HG03095 (cell line): ENCODE measurements at regions not wholly inside any gene's neighbourhood (a gene's known extent, or its start where the extent isn't known, plus 50 kb on each side); places are given as distances from the start of the nearest gene placed in this dataset.

Experiments used
- ATAC-seq: cut with Tn5 transposase; IDR thresholded peaks from one replicate; pipeline ENCODE4 v1.9.1; 2021; ENCODE audit warnings: moderate library complexity; ENCODE audit not compliant: unreplicated experiment

- ATAC-seq = no peak
These were observed 2266.9 kb downstream of the PCDH7 start for GRCh38 chr4:32987111-32987510.

- no peak for ATAC-seq
These were observed 2268.1 kb downstream of the PCDH7 start for GRCh38 chr4:32988165-32988811.

GRCh38 chr4:32991663-32992062, 2271.5 kb downstream of the PCDH7 start:
- ATAC-seq = no peak

- ATAC-seq = no peak
These were observed 2275.1 kb downstream of the PCDH7 start for GRCh38 chr4:32994981-32995881.

- ATAC-seq = no peak
These were observed 2293.1 kb downstream of the PCDH7 start for GRCh38 chr4:33013282-33013681.

- no peak for ATAC-seq
These were observed 2305.1 kb downstream of the PCDH7 start for GRCh38 chr4:33025236-33025635.

- no peak for ATAC-seq
These were observed 2309.8 kb downstream of the PCDH7 start for GRCh38 chr4:33029976-33030375.

- ATAC-seq = no peak
These were observed 2311.2 kb downstream of the PCDH7 start for GRCh38 chr4:33031328-33031727.

GRCh38 chr4:33037464-33037863, 2317.3 kb downstream of the PCDH7 start:
- ATAC-seq = no peak

- no peak for ATAC-seq
These were observed 2325.2 kb downstream of the PCDH7 start for GRCh38 chr4:33045334-33045733.

- ATAC-seq = no peak
These were observed 2332.1 kb downstream of the PCDH7 start for GRCh38 chr4:33052241-33052640.

GRCh38 chr4:33054161-33054560, 2334.0 kb downstream of the PCDH7 start:
- ATAC-seq = no peak

GRCh38 chr4:33054656-33055196, 2334.6 kb downstream of the PCDH7 start:
- no peak for ATAC-seq

- ATAC-seq = no peak
These were observed 2337.6 kb downstream of the PCDH7 start for GRCh38 chr4:33057736-33058135.

- no peak for ATAC-seq
These were observed 2338.8 kb downstream of the PCDH7 start for GRCh38 chr4:33058998-33059397.

- ATAC-seq = peak; percentile 60
These were observed 2340.7 kb downstream of the PCDH7 start for GRCh38 chr4:33060674-33061542.

GRCh38 chr4:33061727-33062126, 2341.6 kb downstream of the PCDH7 start:
- no peak for ATAC-seq

GRCh38 chr4:33062155-33062806, 2342.1 kb downstream of the PCDH7 start:
- no peak for ATAC-seq

- ATAC-seq = no peak
These were observed 2343.1 kb downstream of the PCDH7 start for GRCh38 chr4:33063241-33063640.

- no peak for ATAC-seq
These were observed 2344.1 kb downstream of the PCDH7 start for GRCh38 chr4:33064238-33064637.

GRCh38 chr4:33065749-33066148, 2345.6 kb downstream of the PCDH7 start:
- no peak for ATAC-seq
